A673 (cell line): ENCODE measurements at regions not wholly inside any gene's neighbourhood (a gene's known extent, or its start where the extent isn't known, plus 50 kb on each side); places are given as distances from the start of the nearest gene placed in this dataset.

ENCODE experiments used
- BruUV-seq: library from RNA; stranded (reverse); fragments of 400-500 nt; replicated peaks from 2 replicates; lab custom pipeline; 2021; lab: Mats Ljungman, UMichigan
- CTCF ChIA-PET: fragments of 300-600 bp; sonication (Branson Sonifier 250); formaldehyde crosslinking; loops from one replicate; lab custom pipeline; 2022; ENCODE audit warnings: antibody characterized with exemption; lab: Charles Lee
- POLR2A ChIA-PET: fragments of 300-600 bp; sonication (Branson Sonifier 250); formaldehyde crosslinking; loops from one replicate; lab custom pipeline; 2022; ENCODE audit warnings: antibody characterized with exemption; ENCODE audit not compliant: low non-redundant PET; lab: Charles Lee
- DNase-seq: peaks from one replicate; pipeline ENCODE4 v3.0.0-alpha.2; 2015; ENCODE audit warnings: low spot score
- H3K27ac ChIP-seq: fragments of 200-600 bp; sonication (generic); 2 replicates; pipeline ENCODE4 v1.5.1; 2016; ENCODE audit warnings: mixed run types, low read depth, mild to moderate bottlenecking, mixed read lengths, antibody characterized with exemption, low read length; ENCODE audit not compliant: poor library complexity, severe bottlenecking
- H3K27me3 ChIP-seq: fragments of 200-600 bp; sonication (generic); replicated peaks from 2 replicates; pipeline ENCODE4 v1.6.1; 2017; ENCODE audit warnings: mixed run types, low read depth, mild to moderate bottlenecking, mixed read lengths, antibody characterized with exemption, low read length; ENCODE audit not compliant: insufficient read depth, poor library complexity
- H3K36me3 ChIP-seq: fragments of 200-600 bp; sonication (generic); 2 replicates; pipeline ENCODE4 v1.6.1; 2016; ENCODE audit warnings: mixed run types, mild to moderate bottlenecking, mixed read lengths, antibody characterized with exemption, low read length; ENCODE audit not compliant: insufficient read depth, poor library complexity, severe bottlenecking
- H3K4me1 ChIP-seq: fragments of 200-600 bp; sonication (generic); 2 replicates; pipeline ENCODE4 v1.6.1; 2017; ENCODE audit warnings: mixed run types, mild to moderate bottlenecking, mixed read lengths, antibody characterized with exemption, low read length; ENCODE audit not compliant: insufficient read depth, poor library complexity, severe bottlenecking
- H3K4me3 ChIP-seq: fragments of 200-600 bp; sonication (generic); 2 replicates; pipeline ENCODE4 v1.5.1; 2016; ENCODE audit warnings: low read depth, mixed run types, mild to moderate bottlenecking, mixed read lengths, low read length; ENCODE audit not compliant: poor library complexity, severe bottlenecking
- H3K9me3 ChIP-seq: fragments of 200-600 bp; sonication (generic); 2 replicates; pipeline ENCODE4 v1.6.1; 2016; ENCODE audit warnings: mixed run types, low read depth, mild to moderate bottlenecking, mixed read lengths, antibody characterized with exemption, low read length; ENCODE audit not compliant: poor library complexity, severe bottlenecking
- EZH2 ChIP-seq: fragments of 200-600 bp; sonication (generic); IDR thresholded peaks from 2 replicates; pipeline ENCODE4 v1.6.1; 2017; ENCODE audit warnings: borderline replicate concordance, low read depth, mild to moderate bottlenecking, mixed read lengths, antibody characterized with exemption, low read length; ENCODE audit not compliant: poor library complexity, severe bottlenecking
- intact Hi-C: fragments of 100-400 bp; cut with micrococcal nuclease; formaldehyde crosslinking; loops from one replicate; pipeline ENCODE4 v1.10.0; 2022; ENCODE audit not compliant: unreplicated experiment
- TF ChIP-seq, protein P1 (sequence below): fragments of 300-800, 200-600 bp; sonication (generic); conservative IDR thresholded peaks from 2 replicates; pipeline ENCODE4 v1.5.1; 2017; ENCODE audit warnings: low read depth, mild to moderate bottlenecking, antibody characterized with exemption, low read length, moderate library complexity, mixed read lengths

DNA sequence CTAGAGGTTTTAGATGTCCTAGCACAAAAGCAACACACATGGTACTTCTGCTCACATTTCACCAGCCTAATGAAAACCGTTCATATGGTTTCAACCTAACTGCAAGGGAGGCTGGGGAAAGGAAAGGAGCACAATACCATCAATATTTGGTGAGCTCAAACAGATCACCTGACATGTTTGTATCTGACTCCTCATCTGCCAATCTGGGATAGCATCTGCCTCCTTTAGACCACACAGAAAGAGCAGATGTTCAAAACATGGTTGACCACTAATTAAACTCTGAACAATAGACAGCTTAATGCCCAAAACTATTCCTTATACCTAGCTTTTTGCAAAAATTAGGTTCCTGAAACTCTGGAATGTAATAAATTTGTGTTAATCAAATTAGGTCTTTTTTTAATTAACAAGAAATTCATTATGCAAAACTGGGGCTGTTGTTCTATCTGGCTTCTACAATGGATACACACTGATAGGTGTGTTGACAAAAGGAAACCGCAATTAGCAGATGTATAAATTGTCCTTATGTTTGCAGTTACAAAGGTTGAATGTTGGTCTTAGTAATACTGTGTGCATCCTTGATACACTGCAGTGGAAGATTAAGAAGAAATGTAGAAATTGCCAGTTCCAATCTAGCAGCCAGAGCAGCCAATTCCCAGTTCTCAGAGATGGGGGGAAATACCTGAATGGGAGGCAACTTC lies 89.3 kb downstream of the DUSP6 start:
- no peak overlapping the region for H3K27ac ChIP-seq
- peaks cover 25% of the 10 kb centered on the region for H3K4me1 ChIP-seq
- H3K36me3 ChIP-seq, result no peaks in the 10 kb centered on the region
- H3K4me3 ChIP-seq, result no peak overlapping the region
- intact Hi-C loops, result no loop called here
- BruUV-seq, result no TSS peak
- H3K9me3 ChIP-seq, result peaks cover 4% of the 10 kb centered on the region
- TF ChIP-seq, protein P1, sequence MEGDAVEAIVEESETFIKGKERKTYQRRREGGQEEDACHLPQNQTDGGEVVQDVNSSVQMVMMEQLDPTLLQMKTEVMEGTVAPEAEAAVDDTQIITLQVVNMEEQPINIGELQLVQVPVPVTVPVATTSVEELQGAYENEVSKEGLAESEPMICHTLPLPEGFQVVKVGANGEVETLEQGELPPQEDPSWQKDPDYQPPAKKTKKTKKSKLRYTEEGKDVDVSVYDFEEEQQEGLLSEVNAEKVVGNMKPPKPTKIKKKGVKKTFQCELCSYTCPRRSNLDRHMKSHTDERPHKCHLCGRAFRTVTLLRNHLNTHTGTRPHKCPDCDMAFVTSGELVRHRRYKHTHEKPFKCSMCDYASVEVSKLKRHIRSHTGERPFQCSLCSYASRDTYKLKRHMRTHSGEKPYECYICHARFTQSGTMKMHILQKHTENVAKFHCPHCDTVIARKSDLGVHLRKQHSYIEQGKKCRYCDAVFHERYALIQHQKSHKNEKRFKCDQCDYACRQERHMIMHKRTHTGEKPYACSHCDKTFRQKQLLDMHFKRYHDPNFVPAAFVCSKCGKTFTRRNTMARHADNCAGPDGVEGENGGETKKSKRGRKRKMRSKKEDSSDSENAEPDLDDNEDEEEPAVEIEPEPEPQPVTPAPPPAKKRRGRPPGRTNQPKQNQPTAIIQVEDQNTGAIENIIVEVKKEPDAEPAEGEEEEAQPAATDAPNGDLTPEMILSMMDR, result no peak
- TF ChIP-seq EZH2, result no peak
- POLR2A ChIA-PET, result no interaction called here
- H3K27me3 ChIP-seq, result no peaks in the 10 kb centered on the region
- DNase-seq, result no peak
- CTCF ChIA-PET, result no interaction called here

DNA sequence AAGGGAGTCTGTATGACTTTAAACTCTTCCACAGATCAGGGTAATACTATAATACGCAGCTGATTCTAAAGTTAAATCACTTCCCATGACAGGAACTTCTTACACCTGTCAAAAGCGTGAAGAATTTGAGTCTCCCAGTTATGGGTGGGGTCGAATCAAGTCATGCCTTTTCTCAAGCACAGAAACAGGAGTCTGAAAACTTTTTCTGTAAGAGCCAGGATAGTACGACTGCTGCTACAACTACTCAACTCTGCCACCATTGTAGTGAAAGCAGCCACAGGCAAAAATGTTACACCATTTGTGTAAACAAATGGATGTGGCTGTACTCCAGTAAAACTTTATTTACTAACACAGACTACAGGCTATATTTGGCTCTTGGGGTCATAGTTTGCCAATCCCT lies 90.3 kb downstream of the DUSP6 start:
- no peak for DNase-seq
- H3K4me3 ChIP-seq, result no peak overlapping the region
- H3K27me3 ChIP-seq, result no peaks in the 10 kb centered on the region
- H3K27ac ChIP-seq, result no peak overlapping the region
- intact Hi-C loops, result no loop called here
- CTCF ChIA-PET, result no interaction called here
- peaks cover 6% of the 10 kb centered on the region for H3K9me3 ChIP-seq
- BruUV-seq, result no TSS peak
- H3K36me3 ChIP-seq, result no peaks in the 10 kb centered on the region
- POLR2A ChIA-PET, result no interaction called here
- H3K4me1 ChIP-seq, result peaks cover 25% of the 10 kb centered on the region
- TF ChIP-seq, protein P1, result no peak
- no peak for TF ChIP-seq EZH2

DNA sequence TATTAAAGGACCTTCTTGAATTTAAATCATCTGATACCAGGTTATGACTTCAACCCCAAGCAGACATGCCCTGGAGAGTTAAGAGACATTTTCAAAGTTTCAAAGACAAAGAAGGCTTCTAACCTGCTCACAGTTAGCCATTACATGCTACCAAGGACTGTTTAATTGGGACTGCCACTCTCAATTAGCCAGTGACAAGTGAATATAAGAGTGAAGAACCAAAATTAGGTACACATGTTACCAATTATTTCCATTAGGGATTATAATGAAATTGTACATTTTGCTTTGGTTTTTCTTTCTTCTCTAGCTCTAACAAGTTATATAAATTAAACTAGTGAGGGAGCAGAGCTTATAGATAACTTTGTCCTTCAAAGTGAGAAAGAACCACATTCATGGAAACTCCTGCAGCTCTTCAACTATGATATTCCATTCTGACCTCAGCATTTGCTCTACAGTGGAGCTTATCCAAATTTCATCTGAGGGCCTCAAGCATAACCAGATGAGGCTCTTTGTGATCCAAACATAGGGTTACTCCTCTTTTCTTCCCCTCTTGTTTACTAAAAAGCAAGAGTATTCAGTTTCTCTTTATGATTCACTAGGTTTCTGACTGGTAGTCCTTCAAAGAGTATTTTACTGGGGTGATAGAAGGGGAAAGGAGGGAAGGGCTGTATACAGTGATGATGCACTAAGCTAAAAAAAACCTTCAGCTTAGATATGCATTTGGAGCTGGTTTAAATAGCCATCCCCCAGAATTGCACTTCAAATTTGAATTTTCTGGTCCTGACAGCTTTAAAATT lies 91.3 kb downstream of the DUSP6 start:
- Histone ChIP-seq H3K36me3 (no peaks in the 10 kb centered on the region), H3K9me3 (peaks cover 6% of the 10 kb centered on the region), H3K27me3 (no peaks in the 10 kb centered on the region), H3K4me1 (peaks cover 25% of the 10 kb centered on the region), H3K27ac (no peak overlapping the region), H3K4me3 (no peak overlapping the region)
- intact Hi-C loops, result no loop called here
- ChIA-PET CTCF (no interaction called here), POLR2A (interaction anchor here (0.7 kb wide), 1 partner anchor 149 kb away, joined by 3 read pairs; no protein-coding TSS in a partner anchor)
- no TSS peak for BruUV-seq
- DNase-seq, result no peak
- TF ChIP-seq, protein P1, result no peak
- no peak for TF ChIP-seq EZH2
